ENCODE measurements at regions not wholly inside any gene's neighbourhood (a gene's known extent, or its start where the extent isn't known, plus 50 kb on each side); places are given as distances from the start of the nearest gene placed in this dataset.

GRCh38 chr2:120675460-120676130 lies 60.1 kb upstream of the GLI2 start:
- DNase-seq (ENCODE audit: low read depth in 2 of 2): no peak

GRCh38 chr2:120677221-120677620 lies 58.4 kb upstream of the GLI2 start:
- no peak for DNase-seq (ENCODE audit: low read depth in 2 of 2)

GRCh38 chr2:120677696-120678247 lies 57.9 kb upstream of the GLI2 start:
- no peak for DNase-seq (ENCODE audit: low read depth in 2 of 2)

- no peak for DNase-seq (ENCODE audit: low read depth in 2 of 2)
These were observed 57.4 kb upstream of the GLI2 start for GRCh38 chr2:120678251-120678650.

GRCh38 chr2:120678926-120679325 lies 56.7 kb upstream of the GLI2 start:
- no peak for DNase-seq (ENCODE audit: low read depth in 2 of 2)

GRCh38 chr2:120679526-120679925 lies 56.1 kb upstream of the GLI2 start:
- no peak for DNase-seq (ENCODE audit: low read depth in 2 of 2)

- peak; percentile 33 to 51 for DNase-seq (ENCODE audit: low read depth in 2 of 2)
These were observed 55.4 kb upstream of the GLI2 start for GRCh38 chr2:120680136-120680761.

GRCh38 chr2:120681181-120681580 lies 54.5 kb upstream of the GLI2 start:
- no peak for DNase-seq (ENCODE audit: low read depth in 2 of 2)

GRCh38 chr2:120681696-120682288 lies 53.9 kb upstream of the GLI2 start:
- no peak for DNase-seq (ENCODE audit: low read depth in 2 of 2)

- no peak for DNase-seq (ENCODE audit: low read depth in 2 of 2)
These were observed 53.0 kb upstream of the GLI2 start for GRCh38 chr2:120682654-120683053.

- DNase-seq (ENCODE audit: low read depth in 2 of 2): no peak
These were observed 52.6 kb upstream of the GLI2 start for GRCh38 chr2:120683081-120683480.

GRCh38 chr2:120683701-120684100 lies 52.0 kb upstream of the GLI2 start:
- no peak for DNase-seq (ENCODE audit: low read depth in 2 of 2)

- DNase-seq (ENCODE audit: low read depth in 2 of 2): no peak
These were observed 51.2 kb upstream of the GLI2 start for GRCh38 chr2:120684289-120685065.

GRCh38 chr2:120685066-120685973 lies 50.3 kb upstream of the GLI2 start:
- no peak for DNase-seq (ENCODE audit: low read depth in 2 of 2)
